ENCODE measurements at regions not wholly inside any gene's neighbourhood (a gene's known extent, or its start where the extent isn't known, plus 50 kb on each side); places are given as distances from the start of the nearest gene placed in this dataset.

DNA sequence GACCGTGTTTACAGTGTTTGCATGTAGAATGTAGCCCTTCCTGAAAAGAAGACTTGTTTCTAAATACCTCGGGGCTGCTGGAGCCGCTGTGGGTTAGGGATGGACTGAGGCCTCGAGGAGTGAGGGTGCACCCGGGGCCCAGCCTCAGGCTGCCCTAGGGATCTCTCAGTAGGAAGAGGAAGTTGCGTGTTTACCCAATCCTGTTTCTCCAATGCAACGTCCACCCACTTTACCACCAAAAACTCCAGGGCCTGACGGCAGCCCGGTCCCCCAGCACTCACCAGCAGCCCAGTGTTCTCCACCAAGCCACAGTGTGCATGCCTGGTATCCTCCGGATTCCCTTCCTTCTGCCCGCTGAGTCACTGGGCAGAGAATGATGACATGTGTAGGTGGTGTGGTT lies 255.8 kb downstream of the GLI2 start:
- no peak for DNase-seq (ENCODE audit: low read depth)

DNA sequence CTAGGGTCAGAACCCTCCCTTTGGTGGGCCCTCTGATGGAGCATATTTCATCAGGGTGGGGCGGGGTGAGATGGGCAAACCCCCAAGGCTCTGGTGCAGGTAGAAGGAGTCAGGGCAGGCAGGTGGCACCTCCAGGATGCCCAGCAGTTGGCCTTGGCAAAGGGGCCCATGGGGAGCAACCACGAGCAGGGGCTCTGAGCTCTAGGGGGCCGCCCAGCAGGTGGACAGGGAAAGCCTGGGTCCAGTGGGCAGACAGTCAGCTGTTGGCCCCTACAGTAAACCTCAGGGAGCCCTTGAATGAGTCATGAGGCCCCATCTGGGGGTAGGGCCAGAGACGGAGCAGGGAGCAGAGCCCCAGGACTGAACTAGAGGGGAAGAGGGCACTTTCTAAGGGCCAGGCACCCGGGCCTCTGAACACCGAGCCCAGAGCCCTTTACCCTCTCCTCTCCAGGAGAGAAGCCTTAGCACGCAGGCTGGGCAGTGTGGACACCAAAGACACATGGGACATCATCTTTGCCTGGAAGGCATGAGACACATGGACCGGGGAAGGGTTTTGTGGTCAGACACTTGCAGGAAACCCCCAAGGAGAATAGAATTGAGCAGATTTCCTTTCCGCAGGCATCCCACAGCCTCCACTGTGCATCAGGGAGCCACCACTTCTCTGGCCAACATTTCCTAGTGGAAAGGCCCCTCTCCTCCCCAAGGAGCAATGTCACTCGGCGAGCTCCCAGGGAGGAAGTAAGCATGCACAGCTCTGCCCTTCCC lies 257.3 kb downstream of the GLI2 start:
- DNase-seq (ENCODE audit: low read depth) = no peak

- DNase-seq (ENCODE audit: low read depth) = no peak
Measured at GRCh38 chr2:120993661-120994060, 258.0 kb downstream of the GLI2 start.

GRCh38 chr2:120994301-120994995 lies 258.8 kb downstream of the GLI2 start:
- DNase-seq (ENCODE audit: low read depth) = no peak

DNA sequence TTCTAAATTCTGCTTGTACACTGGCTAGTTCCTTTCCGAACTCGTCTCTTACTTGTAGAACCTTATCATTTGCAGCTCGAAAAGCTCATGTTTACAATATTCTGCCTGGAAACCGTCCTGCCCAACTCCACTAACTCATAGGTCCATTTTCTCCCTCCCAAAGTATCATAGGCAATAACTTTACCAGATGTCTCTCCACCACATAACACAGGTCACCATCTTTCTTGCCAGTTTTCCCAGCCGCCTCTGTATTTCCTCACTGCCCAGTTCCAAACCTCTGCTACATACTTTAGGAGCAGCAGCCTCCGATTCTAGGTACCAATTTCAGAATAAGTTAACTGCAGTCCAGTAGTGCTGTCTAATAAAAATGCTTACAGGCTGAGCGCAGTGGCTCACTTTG lies 259.5 kb downstream of the GLI2 start:
- no peak for DNase-seq (ENCODE audit: low read depth)

GRCh38 chr2:120995656-120996190 lies 260.1 kb downstream of the GLI2 start:
- DNase-seq (ENCODE audit: low read depth) = no peak

- no peak for DNase-seq (ENCODE audit: low read depth)
Measured at GRCh38 chr2:120999377-121000097, 263.9 kb downstream of the GLI2 start.

- no peak for DNase-seq (ENCODE audit: low read depth)
Measured at GRCh38 chr2:121000804-121001203, 265.1 kb downstream of the GLI2 start.

DNA sequence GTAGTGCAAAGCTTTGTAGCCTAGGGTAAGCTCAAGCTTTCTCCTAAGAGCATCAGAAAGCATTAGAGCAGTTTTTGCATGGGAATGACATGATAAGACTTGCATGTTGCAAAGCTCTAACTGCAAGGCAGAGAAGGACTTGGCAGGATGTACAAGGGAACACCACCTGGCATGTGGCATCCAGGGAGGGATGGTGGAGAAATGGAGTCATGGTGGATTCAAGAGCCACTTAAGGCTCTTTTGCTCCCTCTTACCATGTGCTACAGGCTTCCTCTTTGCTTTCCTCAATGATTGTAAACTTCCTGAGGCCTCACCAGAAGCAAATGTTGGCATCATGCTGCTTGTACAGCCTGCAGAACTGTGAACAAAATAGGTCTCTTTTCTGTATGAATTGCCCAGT lies 266.0 kb downstream of the GLI2 start:
- no peak for DNase-seq (ENCODE audit: low read depth)

DNA sequence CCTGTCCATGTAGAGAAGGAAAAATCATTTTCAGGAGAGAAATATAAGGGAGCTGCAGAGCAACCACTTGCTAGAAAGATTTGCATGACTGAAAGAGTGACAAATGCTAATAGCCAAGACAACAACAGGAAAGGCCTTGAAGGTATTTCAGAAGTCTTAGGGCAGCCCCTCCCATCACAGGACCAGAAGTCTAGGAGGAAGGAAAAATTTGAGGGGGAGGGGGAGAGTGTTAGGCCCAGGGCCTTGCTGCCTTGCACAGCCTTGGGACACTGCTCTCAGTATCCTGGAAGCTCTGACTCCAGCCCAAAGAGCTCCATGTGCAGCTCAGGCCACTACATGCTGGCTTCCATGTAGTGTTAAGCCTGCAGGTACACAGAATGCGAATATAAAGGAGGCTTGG lies 266.9 kb downstream of the GLI2 start:
- DNase-seq (ENCODE audit: low read depth) = no peak

DNA sequence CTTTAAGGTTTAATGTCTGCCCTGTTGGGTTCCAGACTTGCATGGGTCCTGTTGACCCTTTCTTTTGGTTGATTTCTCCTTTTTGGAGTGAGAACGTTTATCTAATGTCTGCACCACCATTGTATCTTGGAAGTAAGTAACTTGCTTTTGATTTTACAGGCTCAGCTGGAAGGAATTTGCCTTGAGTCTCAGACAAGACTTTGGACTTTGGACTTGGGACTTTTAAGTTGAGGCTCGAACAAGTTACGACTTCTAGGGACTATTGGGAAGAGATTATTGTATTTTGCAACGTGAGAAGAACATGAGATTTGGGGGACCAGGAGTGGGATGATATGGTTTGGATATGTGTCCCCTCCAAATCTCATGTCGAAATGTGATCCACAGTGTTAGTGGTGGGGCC lies 267.7 kb downstream of the GLI2 start:
- no peak for DNase-seq (ENCODE audit: low read depth)

DNA sequence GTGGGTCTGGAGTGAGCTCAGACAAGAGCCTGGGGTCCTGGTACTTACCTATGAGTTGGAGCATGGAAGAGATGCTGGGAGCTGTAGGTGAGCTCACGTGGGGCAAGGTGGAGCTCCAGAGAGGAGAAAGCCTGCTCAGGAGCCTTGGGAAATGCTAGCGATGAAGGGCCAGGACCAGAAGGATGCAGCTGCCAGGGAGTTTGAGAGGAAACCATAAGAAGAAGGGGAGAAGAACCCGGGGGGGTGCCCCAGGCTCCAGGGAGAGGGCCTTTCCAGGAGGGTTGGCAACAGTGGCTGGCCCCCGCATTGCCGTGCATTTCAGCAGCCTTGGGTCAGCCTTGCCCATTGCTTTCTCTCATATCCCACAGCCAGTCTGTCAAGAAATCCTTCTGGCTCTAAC lies 268.7 kb downstream of the GLI2 start:
- no peak for DNase-seq (ENCODE audit: low read depth)

DNA sequence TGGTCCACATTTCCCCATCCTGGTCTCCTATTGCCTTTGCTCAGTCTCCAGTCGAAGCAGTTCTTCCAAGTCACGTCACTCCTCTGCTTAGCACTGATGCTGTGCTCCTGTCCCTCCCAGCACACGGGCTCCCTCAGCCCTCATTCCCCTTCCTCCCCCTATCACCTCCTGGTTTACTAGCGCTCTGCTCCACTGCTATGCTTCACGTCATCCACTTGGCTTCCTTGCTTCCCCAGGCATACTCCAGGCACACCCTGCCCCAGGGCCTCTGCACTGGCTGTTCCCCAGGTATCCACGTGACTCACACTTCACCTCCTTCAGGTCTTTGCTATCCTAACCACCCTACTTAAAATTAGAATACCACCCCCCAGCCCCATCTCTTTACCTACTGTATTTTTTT lies 269.3 kb downstream of the GLI2 start:
- no peak for DNase-seq (ENCODE audit: low read depth)

DNA sequence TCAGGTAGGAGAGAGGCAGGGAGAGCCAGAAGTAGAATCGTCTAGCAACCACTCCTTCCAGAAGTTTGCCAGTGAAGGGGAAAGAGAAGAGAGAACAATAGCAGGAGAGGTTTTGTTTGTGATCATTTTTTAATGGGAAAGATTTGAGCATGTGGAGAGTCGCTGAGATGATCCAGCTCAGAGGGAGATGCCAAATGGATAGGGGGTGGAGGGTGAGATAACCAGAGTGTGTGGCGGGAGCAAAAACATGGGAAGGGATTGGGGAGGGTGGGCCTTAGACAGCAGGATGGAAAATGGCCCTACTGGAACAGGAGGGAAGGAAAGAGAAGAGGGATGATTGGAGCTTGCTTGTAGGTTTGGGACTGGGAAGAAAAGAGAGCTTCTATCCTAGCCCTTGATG lies 269.8 kb downstream of the GLI2 start:
- DNase-seq (ENCODE audit: low read depth) = no peak

- DNase-seq (ENCODE audit: low read depth) = no peak
Measured at GRCh38 chr2:121006743-121007489, 271.2 kb downstream of the GLI2 start.

- DNase-seq (ENCODE audit: low read depth) = no peak
Measured at GRCh38 chr2:121007490-121007853, 271.8 kb downstream of the GLI2 start.

GRCh38 chr2:121008975-121009374 lies 273.3 kb downstream of the GLI2 start:
- no peak for DNase-seq (ENCODE audit: low read depth)

GRCh38 chr2:121010998-121011397 lies 274.0 kb downstream of the TFCP2L1 start:
- DNase-seq (ENCODE audit: low read depth) = no peak

DNA sequence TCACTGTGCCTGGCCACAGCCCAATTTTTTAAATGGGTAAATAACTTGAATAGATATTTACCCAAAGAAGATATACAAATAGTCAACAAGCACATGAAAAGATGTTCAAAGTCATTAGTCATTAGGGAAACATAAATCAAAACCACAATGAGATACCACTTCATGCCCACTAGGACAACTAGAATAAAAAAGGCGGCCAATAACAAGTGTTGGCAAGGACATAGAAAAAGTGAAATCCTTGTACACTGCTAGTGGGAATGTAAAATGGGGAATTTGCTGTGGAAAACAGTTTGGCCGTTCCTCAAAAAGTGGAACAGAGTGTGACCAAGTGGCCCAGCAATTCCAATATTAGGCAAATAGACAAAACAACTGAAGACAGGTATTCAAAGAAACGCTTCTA lies 270.1 kb downstream of the TFCP2L1 start:
- DNase-seq (ENCODE audit: low read depth) = no peak

DNA sequence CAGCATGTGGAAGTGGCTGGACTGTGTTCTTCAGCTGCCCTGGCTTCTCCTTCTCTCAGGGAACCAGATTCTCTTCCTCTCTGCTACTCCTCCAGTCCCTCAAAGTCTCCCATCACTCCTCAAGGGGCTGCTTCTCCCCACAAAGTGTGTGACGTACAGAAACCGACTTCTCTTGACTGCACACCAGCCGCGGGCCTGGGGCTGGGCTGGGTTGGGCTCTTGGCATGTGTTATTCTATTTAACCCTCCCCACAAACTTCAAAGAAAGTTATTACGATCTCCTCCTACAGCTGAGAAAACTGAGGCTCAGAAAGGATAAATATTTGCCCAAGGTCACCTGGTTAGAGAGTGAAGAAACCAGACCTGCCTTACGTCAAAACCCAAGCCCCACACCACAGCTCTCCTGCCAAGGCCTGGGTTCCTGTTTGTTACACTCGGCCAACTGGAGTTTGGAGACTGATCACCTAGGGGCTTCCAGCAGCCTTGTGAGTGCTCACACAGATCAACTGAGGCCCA lies 269.0 kb downstream of the TFCP2L1 start:
- no peak for DNase-seq (ENCODE audit: low read depth)

DNA sequence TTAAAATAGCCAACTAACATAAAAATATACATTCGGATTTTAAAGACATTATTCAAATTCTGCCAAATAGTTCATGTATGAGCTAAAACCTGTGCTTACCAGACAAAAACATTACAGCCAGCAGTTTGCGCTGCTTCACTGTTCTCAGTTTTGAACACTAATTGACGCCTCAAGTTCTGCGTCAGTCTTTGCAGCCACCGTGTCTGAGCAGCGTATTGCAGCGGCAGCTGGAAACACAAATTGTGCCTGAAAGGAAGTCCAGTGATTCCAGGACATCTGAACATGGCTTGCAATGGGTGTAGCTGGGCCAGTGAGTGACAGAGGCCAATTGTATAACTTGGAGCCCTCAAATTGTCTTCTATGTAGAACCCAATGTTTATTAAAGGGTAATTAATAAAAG lies 267.6 kb downstream of the TFCP2L1 start:
- no peak for DNase-seq (ENCODE audit: low read depth)

Data from Daoy (cell line).